NOMO-1 (cell line): ENCODE measurements at regions not wholly inside any gene's neighbourhood (a gene's known extent, or its start where the extent isn't known, plus 50 kb on each side); places are given as distances from the start of the nearest gene placed in this dataset.

Experiments
- DNase-seq, 2 experiments: peaks; one replicate each; lab custom pipeline; 2025; ENCODE audit not compliant: unreplicated experiment in 2 of 2; lab: John Stamatoyannopoulos, UW

GRCh38 chr2:117065912-117066311, 748.6 kb upstream of the DDX18 start:
- no peak for DNase-seq

GRCh38 chr2:117067900-117068299, 746.6 kb upstream of the DDX18 start:
- DNase-seq: no peak

- DNase-seq: no peak
Observed at GRCh38 chr2:117068371-117068770, 746.1 kb upstream of the DDX18 start.

GRCh38 chr2:117071556-117072102, 742.9 kb upstream of the DDX18 start:
- DNase-seq: no peak

- DNase-seq: no peak
Observed at GRCh38 chr2:117074756-117075155, 739.7 kb upstream of the DDX18 start.

- DNase-seq: no peak
Observed at GRCh38 chr2:117085256-117085655, 729.2 kb upstream of the DDX18 start.

GRCh38 chr2:117085737-117086136, 728.8 kb upstream of the DDX18 start:
- no peak for DNase-seq

- no peak for DNase-seq
Observed at GRCh38 chr2:117086174-117086942, 728.1 kb upstream of the DDX18 start.

DNA sequence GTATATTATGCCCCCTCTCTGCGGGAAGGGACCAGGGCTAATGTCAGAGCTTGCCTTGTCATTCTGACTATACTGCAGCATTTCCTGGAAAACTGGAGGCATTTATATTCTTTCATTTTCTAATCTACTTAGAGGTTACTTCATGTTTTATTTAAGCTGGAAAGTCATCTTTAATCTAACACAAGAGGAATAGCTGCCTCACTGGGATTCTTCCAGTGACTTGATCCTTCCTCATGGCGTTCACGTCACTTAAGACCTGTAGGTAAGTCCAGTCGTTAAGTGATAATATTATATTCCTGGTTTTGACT, 727.6 kb upstream of the DDX18 start:
- no peak for DNase-seq

- DNase-seq: no peak
Observed at GRCh38 chr2:117087535-117088291, 726.8 kb upstream of the DDX18 start.

DNA sequence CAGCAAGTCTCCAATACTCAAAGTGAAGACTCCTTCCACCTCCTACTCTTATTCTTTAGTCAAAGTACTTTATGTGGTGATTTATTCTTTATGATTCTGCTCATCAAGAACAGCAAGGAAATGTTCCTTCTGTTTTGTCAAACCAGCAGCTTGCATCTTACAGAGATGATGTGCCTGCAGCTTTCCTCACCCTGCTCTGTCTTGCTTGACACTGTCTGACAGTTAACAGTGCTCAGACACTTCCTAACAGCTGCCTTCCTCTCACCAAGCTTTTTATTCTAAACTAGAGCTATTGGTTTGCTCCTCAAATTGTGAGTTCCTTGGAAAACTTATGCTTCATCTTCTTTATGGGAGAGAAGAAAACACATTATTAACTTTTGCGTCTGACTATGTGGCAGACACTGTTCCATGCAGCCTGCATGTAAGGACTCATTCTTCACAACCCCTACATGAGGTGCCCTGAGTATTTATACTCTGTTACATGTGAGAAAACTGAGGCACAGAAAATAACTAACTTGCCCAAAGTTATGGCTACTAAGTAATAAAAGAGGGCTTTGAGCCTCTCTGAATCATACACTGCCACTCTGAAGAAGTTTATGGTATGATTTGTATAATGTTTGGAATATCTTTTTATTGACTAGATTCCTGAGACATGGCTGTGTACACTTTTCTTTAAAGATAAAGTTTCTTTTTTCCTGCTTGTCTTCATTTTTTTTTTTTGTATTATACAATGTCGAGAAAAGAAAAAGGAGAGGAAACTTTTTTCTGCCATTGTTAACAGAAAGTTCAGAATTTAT, 723.3 kb upstream of the DDX18 start:
- no peak for DNase-seq

- DNase-seq: no peak
Observed at GRCh38 chr2:117101613-117102012, 712.9 kb upstream of the DDX18 start.

- no peak for DNase-seq
Observed at GRCh38 chr2:117108741-117109267, 705.7 kb upstream of the DDX18 start.

GRCh38 chr2:117118994-117119393, 695.5 kb upstream of the DDX18 start:
- no peak for DNase-seq

DNA sequence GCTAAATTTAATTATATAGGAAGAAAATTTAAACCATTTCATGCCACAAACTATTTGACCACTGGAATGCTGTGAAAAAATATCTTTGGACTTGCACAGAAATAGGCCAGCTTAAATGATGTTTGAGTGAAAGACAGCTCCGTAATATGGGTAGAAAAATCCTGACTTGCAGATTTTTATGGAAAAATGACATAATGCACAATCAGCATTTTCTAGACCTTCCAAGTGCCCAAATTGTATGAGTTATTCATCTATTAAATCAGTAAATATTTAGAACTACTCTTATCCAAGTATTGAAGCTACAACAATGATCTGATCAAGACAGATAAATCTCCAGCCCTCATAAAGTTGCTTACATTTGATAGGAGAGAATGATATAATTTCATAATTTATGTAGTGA, 691.1 kb upstream of the DDX18 start:
- no peak for DNase-seq

DNA sequence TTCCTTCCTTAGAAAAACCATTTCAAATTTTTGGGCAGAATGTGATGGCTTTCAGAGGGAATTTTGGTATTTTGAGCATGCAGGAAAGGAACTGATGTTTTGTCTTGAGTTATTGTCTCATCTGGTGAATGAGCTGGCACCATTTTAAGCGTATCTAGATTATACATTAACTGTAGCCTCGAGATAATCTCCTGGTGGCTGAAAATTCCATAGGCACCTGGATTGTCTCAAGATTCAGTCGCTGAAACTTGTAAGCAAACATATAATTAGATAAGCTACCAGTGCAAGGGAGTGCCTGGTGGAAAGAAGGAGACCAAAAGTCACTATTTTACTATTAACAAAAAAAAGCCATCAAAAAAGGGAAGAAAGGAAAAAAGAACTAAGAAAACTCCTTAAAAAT, 687.8 kb upstream of the DDX18 start:
- no peak for DNase-seq

- DNase-seq: no peak
Observed at GRCh38 chr2:117127680-117128079, 686.8 kb upstream of the DDX18 start.

DNA sequence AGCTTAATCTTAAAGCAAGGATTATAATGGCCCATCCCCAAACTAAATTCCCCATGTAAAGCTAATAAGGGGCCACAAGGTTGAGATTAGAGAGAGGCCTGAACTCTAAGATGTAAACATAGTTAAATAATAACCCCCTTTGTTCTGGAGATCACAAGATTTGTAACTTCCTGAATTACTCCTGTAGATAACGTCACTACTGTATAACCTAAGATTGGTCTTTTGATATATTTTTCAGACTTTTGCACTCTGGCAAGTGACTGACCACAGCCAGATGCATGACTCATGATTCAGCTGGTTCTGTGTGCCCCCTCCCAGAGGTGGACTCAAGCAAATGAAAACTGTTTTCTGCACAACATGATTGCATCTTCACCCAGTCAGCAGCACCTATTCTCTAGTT, 686.0 kb upstream of the DDX18 start:
- DNase-seq: no peak

DNA sequence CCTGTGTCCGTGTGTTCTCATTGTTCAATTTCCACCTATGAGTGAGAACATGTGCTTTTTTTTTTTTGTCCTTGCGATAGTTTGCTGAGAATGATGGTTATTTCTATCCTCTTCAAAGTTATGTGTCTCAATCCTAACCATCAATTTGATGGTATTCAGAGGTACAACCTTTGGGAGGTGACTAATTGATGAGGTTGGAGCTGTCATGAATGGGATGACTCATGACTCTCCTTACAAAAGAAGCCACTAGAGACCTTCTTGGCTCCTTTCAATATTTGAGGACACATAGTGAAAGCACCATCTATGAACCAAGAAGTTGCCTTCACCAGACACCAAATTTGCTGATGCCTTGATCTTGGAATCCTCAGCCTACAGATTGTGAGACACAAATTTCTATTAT, 677.1 kb upstream of the DDX18 start:
- no peak for DNase-seq

DNA sequence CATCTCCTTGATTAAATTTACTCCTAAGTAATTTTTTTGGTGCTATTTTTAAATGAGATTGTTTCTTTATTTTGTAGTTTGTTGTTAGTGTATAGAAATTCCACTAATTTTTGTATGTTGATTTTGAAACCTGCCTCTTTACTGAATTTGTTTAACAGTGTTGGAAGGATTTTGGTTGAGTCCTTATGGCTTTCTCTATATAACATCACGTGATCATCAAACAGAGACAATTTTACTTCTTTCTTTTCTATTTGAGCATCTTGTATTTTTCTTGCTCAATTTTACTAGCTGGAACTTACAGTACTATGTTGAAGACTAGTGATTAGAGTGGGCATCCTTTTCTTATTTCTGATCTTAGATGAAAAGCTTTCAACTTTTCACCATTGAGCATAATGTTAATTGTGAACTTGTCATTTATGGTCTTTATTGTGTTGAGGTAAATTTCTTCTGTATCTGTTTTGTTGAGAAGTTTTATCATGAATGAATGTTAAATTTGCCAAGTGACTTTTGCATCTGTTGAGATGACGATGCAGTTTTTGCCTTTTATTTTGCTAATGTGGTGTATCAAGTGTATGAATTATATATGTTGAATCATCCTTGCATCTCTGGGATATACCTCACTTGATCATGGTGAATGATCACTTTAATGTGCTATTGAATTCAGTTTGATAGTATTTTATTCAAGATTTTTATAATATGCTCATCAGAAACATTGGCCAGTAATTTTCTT, 645.3 kb upstream of the DDX18 start:
- DNase-seq: no peak
